K562 (cell line): ENCODE measurements at regions not wholly inside any gene's neighbourhood (a gene's known extent, or its start where the extent isn't known, plus 50 kb on each side); places are given as distances from the start of the nearest gene placed in this dataset.

ENCODE experiments used
- BHLHE40 ChIP-seq: IDR thresholded peaks from 2 replicates; pipeline ENCODE4 v1.6.1; 2011; ENCODE audit warnings: low read length, improper control_type of control experiment
- CHD2 ChIP-seq: IDR thresholded peaks from 2 replicates; pipeline ENCODE4 v1.6.1; 2011; ENCODE audit warnings: low read depth, low read length
- ELF4 ChIP-seq: fragments of 450-650 bp; formaldehyde crosslinking; IDR thresholded peaks from 2 replicates; pipeline ENCODE4 v1.4.0; 2022; ENCODE audit warnings: missing genetic modification characterization
- FOXJ2 ChIP-seq: fragments of 200-800 bp; sonication (Bioruptor generic); IDR thresholded peaks from 2 replicates; pipeline ENCODE4 v1.6.1; 2016; ENCODE audit warnings: missing genetic modification characterization, missing compliant biosample characterization
- IFI16 ChIP-seq: fragments of 250-450 bp; sonication (Bioruptor Pico); IDR thresholded peaks from 2 replicates; pipeline ENCODE4 v2.1.2; 2022; ENCODE audit warnings: mild to moderate bottlenecking, inconsistent platforms
- MYC ChIP-seq, 2 experiments: fragments of 250-450 bp in 1 of 2; sonication (Bioruptor Pico) in 1 of 2; IDR thresholded peaks; 2 replicates each; pipeline versions ENCODE4 v1.5.1 to v1.6.1; 2012 to 2021; ENCODE audit warnings: low read depth in 2 of 2, borderline replicate concordance in 1 of 2, improper control_type of control experiment in 1 of 2, low read length in 1 of 2, mild to moderate bottlenecking in 1 of 2, moderate library complexity in 1 of 2
- NCOR1 ChIP-seq: fragments of 450-650 bp; IDR thresholded peaks from 2 replicates; pipeline ENCODE4 v1.6.1; 2016; ENCODE audit warnings: mild to moderate bottlenecking, moderate library complexity
- POLR3A ChIP-seq: IDR thresholded peaks from 2 replicates; pipeline ENCODE4 v1.6.1; 2011; ENCODE audit warnings: borderline replicate concordance, mild to moderate bottlenecking, moderate library complexity; ENCODE audit not compliant: insufficient read length, insufficient read depth; ENCODE audit errors: extremely low read depth
- TF ChIP-seq, protein P1 (sequence below): sonication (generic); formaldehyde crosslinking; IDR thresholded peaks from 2 replicates; pipeline ENCODE4 v1.8.0; 2022; ENCODE audit warnings: missing genetic modification reagents, mild to moderate bottlenecking, borderline replicate concordance
- TF ChIP-seq, protein P2 (sequence below), 2 experiments: fragments of 450-650 bp in 1 of 2; sonication (generic) in 1 of 2; formaldehyde crosslinking in 1 of 2; IDR thresholded peaks in 1 of 2; conservative IDR thresholded peaks in 1 of 2; 2 replicates each; pipeline versions ENCODE4 v1.6.1 to v1.8.1; 2016 to 2023; ENCODE audit warnings: mild to moderate bottlenecking in 2 of 2, moderate library complexity in 2 of 2, inconsistent platforms in 1 of 2, missing genetic modification reagents in 1 of 2
- TF ChIP-seq, protein P3 (sequence below), 3 experiments: IDR thresholded peaks in 2 of 3; conservative IDR thresholded peaks in 1 of 3; 2 replicates each; pipeline ENCODE4 v1.5.1; 2011 to 2012; ENCODE audit warnings: low read length in 3 of 3, mild to moderate bottlenecking in 3 of 3, control low read depth in 2 of 3, improper control_type of control experiment in 1 of 3, inconsistent platforms in 1 of 3, low read depth in 1 of 3, mixed read lengths in 1 of 3, moderate library complexity in 1 of 3; ENCODE audit not compliant: insufficient read depth in 2 of 3
- TF ChIP-seq, protein P4 (sequence below): fragments of 450-650 bp; IDR thresholded peaks from 2 replicates; pipeline ENCODE4 v1.7.0; 2016; ENCODE audit warnings: borderline replicate concordance
- TF ChIP-seq, protein P5 (sequence below): fragments of 250-450 bp; sonication (Bioruptor Pico); IDR thresholded peaks from 2 replicates; pipeline ENCODE4 v1.8.0; 2022; ENCODE audit warnings: inconsistent platforms

DNA sequence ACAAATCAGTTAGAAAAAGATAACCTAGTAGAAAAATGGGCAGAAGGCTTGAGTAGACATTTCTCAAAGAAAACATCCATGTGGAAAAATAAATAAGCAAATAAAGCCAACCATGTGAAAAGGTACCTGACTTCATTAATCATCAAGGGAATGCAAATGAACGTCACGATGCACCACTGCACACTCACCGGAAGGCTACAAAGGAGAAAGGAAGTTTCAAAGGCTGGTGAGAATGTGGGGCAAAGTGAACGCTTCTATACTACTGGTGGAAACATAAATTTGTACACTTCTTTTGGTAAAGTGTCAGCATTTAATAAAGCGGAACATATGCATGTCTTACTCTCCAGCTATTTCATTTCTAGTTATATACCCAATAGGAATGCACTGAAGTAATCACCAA, 166.8 kb downstream of the CSNK2A3 start:
- TF ChIP-seq, protein P1, sequence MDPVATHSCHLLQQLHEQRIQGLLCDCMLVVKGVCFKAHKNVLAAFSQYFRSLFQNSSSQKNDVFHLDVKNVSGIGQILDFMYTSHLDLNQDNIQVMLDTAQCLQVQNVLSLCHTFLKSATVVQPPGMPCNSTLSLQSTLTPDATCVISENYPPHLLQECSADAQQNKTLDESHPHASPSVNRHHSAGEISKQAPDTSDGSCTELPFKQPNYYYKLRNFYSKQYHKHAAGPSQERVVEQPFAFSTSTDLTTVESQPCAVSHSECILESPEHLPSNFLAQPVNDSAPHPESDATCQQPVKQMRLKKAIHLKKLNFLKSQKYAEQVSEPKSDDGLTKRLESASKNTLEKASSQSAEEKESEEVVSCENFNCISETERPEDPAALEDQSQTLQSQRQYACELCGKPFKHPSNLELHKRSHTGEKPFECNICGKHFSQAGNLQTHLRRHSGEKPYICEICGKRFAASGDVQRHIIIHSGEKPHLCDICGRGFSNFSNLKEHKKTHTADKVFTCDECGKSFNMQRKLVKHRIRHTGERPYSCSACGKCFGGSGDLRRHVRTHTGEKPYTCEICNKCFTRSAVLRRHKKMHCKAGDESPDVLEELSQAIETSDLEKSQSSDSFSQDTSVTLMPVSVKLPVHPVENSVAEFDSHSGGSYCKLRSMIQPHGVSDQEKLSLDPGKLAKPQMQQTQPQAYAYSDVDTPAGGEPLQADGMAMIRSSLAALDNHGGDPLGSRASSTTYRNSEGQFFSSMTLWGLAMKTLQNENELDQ (CRISPR knock-in tag), result no peak
- TF ChIP-seq ELF4 (CRISPR knock-in tag), result no peak
- TF ChIP-seq IFI16, result no peak
- TF ChIP-seq, protein P2, sequence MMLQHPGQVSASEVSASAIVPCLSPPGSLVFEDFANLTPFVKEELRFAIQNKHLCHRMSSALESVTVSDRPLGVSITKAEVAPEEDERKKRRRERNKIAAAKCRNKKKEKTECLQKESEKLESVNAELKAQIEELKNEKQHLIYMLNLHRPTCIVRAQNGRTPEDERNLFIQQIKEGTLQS (IDR thresholded peaks at IDR 0.05), result no peak
- TF ChIP-seq, protein P2 (CRISPR knock-in tag; conservative IDR thresholded peaks at IDR 0.05), result no peak
- TF ChIP-seq, protein P3, sequence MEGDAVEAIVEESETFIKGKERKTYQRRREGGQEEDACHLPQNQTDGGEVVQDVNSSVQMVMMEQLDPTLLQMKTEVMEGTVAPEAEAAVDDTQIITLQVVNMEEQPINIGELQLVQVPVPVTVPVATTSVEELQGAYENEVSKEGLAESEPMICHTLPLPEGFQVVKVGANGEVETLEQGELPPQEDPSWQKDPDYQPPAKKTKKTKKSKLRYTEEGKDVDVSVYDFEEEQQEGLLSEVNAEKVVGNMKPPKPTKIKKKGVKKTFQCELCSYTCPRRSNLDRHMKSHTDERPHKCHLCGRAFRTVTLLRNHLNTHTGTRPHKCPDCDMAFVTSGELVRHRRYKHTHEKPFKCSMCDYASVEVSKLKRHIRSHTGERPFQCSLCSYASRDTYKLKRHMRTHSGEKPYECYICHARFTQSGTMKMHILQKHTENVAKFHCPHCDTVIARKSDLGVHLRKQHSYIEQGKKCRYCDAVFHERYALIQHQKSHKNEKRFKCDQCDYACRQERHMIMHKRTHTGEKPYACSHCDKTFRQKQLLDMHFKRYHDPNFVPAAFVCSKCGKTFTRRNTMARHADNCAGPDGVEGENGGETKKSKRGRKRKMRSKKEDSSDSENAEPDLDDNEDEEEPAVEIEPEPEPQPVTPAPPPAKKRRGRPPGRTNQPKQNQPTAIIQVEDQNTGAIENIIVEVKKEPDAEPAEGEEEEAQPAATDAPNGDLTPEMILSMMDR (IDR thresholded peaks at IDR 0.05 in 2 of 3, conservative IDR thresholded peaks at IDR 0.05 in 1 of 3; ENCODE audit: insufficient read depth in 2 of 3, low read depth in 1 of 3, low read length in 3 of 3), result no peak
- TF ChIP-seq FOXJ2, result no peak
- no peak for TF ChIP-seq CHD2
- TF ChIP-seq NCOR1, result no peak
- TF ChIP-seq, protein P4, sequence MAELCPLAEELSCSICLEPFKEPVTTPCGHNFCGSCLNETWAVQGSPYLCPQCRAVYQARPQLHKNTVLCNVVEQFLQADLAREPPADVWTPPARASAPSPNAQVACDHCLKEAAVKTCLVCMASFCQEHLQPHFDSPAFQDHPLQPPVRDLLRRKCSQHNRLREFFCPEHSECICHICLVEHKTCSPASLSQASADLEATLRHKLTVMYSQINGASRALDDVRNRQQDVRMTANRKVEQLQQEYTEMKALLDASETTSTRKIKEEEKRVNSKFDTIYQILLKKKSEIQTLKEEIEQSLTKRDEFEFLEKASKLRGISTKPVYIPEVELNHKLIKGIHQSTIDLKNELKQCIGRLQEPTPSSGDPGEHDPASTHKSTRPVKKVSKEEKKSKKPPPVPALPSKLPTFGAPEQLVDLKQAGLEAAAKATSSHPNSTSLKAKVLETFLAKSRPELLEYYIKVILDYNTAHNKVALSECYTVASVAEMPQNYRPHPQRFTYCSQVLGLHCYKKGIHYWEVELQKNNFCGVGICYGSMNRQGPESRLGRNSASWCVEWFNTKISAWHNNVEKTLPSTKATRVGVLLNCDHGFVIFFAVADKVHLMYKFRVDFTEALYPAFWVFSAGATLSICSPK, result no peak
- TF ChIP-seq, protein P5, sequence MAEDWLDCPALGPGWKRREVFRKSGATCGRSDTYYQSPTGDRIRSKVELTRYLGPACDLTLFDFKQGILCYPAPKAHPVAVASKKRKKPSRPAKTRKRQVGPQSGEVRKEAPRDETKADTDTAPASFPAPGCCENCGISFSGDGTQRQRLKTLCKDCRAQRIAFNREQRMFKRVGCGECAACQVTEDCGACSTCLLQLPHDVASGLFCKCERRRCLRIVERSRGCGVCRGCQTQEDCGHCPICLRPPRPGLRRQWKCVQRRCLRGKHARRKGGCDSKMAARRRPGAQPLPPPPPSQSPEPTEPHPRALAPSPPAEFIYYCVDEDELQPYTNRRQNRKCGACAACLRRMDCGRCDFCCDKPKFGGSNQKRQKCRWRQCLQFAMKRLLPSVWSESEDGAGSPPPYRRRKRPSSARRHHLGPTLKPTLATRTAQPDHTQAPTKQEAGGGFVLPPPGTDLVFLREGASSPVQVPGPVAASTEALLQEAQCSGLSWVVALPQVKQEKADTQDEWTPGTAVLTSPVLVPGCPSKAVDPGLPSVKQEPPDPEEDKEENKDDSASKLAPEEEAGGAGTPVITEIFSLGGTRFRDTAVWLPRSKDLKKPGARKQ (CRISPR knock-in tag), result no peak
- no peak for TF ChIP-seq MYC (IDR thresholded peaks at IDR 0.05; ENCODE audit: low read depth, low read length)
- TF ChIP-seq MYC (CRISPR knock-in tag; IDR thresholded peaks at IDR 0.05; ENCODE audit: borderline replicate concordance, low read depth), result no peak
- TF ChIP-seq POLR3A, result no peak
- no peak for TF ChIP-seq BHLHE40
